ENCODE measurements at regions not wholly inside any gene's neighbourhood (a gene's known extent, or its start where the extent isn't known, plus 50 kb on each side); places are given as distances from the start of the nearest gene placed in this dataset.
"Not testable (repeated sequence)": the region's sequence is repeated elsewhere in the genome, so short reads cannot be mapped to it uniquely, and the experiment has no call there.

- no peak for DNase-seq
Measured at GRCh38 chr3:193938613-193939012, 197.3 kb upstream of the HES1 start.

- no peak for DNase-seq
Measured at GRCh38 chr3:193939527-193939926, 196.4 kb upstream of the HES1 start.

- no peak for DNase-seq
Measured at GRCh38 chr3:193940526-193940925, 195.4 kb upstream of the HES1 start.

- DNase-seq, result no peak
Measured at GRCh38 chr3:193941486-193941885, 194.5 kb upstream of the HES1 start.

- no peak for DNase-seq
Measured at GRCh38 chr3:193942516-193943055, 193.4 kb upstream of the HES1 start.

- DNase-seq, result no peak
Measured at GRCh38 chr3:193943200-193943599, 192.7 kb upstream of the HES1 start.

- DNase-seq, result no peak
Measured at GRCh38 chr3:193943851-193944517, 192.0 kb upstream of the HES1 start.

- no peak for DNase-seq
Measured at GRCh38 chr3:193944518-193944884, 191.4 kb upstream of the HES1 start.

GRCh38 chr3:193945143-193945542, 190.8 kb upstream of the HES1 start:
- DNase-seq, result no peak

GRCh38 chr3:193946945-193947344, 189.0 kb upstream of the HES1 start:
- DNase-seq, result no peak

GRCh38 chr3:193947596-193947995, 188.4 kb upstream of the HES1 start:
- DNase-seq, result no peak

- DNase-seq, result no peak
Measured at GRCh38 chr3:193948459-193948858, 187.5 kb upstream of the HES1 start.

- no peak for DNase-seq
Measured at GRCh38 chr3:193951859-193952258, 184.1 kb upstream of the HES1 start.

- DNase-seq, result no peak
Measured at GRCh38 chr3:193954752-193955151, 181.2 kb upstream of the HES1 start.

GRCh38 chr3:193955719-193956118, 180.2 kb upstream of the HES1 start:
- no peak for DNase-seq

- DNase-seq, result no peak
Measured at GRCh38 chr3:193959861-193960260, 176.1 kb upstream of the HES1 start.

- DNase-seq, result no peak
Measured at GRCh38 chr3:193960487-193961274, 175.3 kb upstream of the HES1 start.

GRCh38 chr3:193962986-193963685, 172.8 kb upstream of the HES1 start:
- no peak for DNase-seq

- no peak for DNase-seq
Measured at GRCh38 chr3:193963808-193964516, 172.0 kb upstream of the HES1 start.

GRCh38 chr3:193964517-193964880, 171.4 kb upstream of the HES1 start:
- DNase-seq, result no peak

GRCh38 chr3:193968380-193968974, 167.5 kb upstream of the HES1 start:
- DNase-seq, result no peak

- DNase-seq, result not testable (repeated sequence)
Measured at GRCh38 chr3:193970131-193970772, 165.7 kb upstream of the HES1 start.
